ENCODE measurements at regions not wholly inside any gene's neighbourhood (a gene's known extent, or its start where the extent isn't known, plus 50 kb on each side); places are given as distances from the start of the nearest gene placed in this dataset.

- Mint-ChIP-seq H3K36me3 (ENCODE audit: low read depth) (no peaks in the 10 kb centered on the region), H3K4me3 (no peak overlapping the region), H3K4me1 (no peaks in the 10 kb centered on the region), H3K27me3 (no peaks in the 10 kb centered on the region), H3K9me3 (ENCODE audit: low read depth) (no peaks in the 10 kb centered on the region), H3K27ac (no peak overlapping the region)
- POLR2A ChIA-PET, result no interaction called here
- CTCF ChIA-PET, result no interaction called here
- DNase-seq, result no peak
- intact Hi-C loops (cut with DNase I, micrococcal nuclease), result no loop called here
- ATAC-seq, result no peak
Measured at GRCh38 chr18:78107363-78107762, 857.7 kb downstream of the GALR1 start.

- no peaks in the 10 kb centered on the region for H3K27me3 Mint-ChIP-seq
- ATAC-seq (no peak), DNase-seq (no peak)
- ChIA-PET CTCF (interaction anchor here (1.2 kb wide), 1 partner anchor 39 kb away, joined by 3 read pairs; no protein-coding TSS in a partner anchor), POLR2A (no interaction called here)
- intact Hi-C loops (cut with DNase I, micrococcal nuclease), result no loop called here
- no peaks in the 10 kb centered on the region for H3K9me3 Mint-ChIP-seq (ENCODE audit: low read depth)
- H3K4me3 Mint-ChIP-seq, result no peak overlapping the region
- H3K27ac Mint-ChIP-seq, result no peak overlapping the region
- no peaks in the 10 kb centered on the region for H3K36me3 Mint-ChIP-seq (ENCODE audit: low read depth)
- no peaks in the 10 kb centered on the region for H3K4me1 Mint-ChIP-seq
Measured at GRCh38 chr18:78108554-78108953, 858.9 kb downstream of the GALR1 start.

GRCh38 chr18:78113136-78113939 is 863.7 kb downstream of the GALR1 start:
- no peaks in the 10 kb centered on the region for H3K27me3 Mint-ChIP-seq
- no peak overlapping the region for H3K4me3 Mint-ChIP-seq
- DNase-seq (no peak), ATAC-seq (no peak)
- no peaks in the 10 kb centered on the region for H3K9me3 Mint-ChIP-seq (ENCODE audit: low read depth)
- intact Hi-C loops (cut with DNase I, micrococcal nuclease), result no loop called here
- no peaks in the 10 kb centered on the region for H3K4me1 Mint-ChIP-seq
- no peaks in the 10 kb centered on the region for H3K36me3 Mint-ChIP-seq (ENCODE audit: low read depth)
- ChIA-PET CTCF (interaction anchor here (0.6 kb wide), 1 partner anchor 29 kb away, joined by 3 read pairs; no protein-coding TSS in a partner anchor), POLR2A (no interaction called here)
- H3K27ac Mint-ChIP-seq, result no peak overlapping the region

- H3K4me1 Mint-ChIP-seq, result no peaks in the 10 kb centered on the region
- intact Hi-C loops (cut with DNase I, micrococcal nuclease), result no loop called here
- no peaks in the 10 kb centered on the region for H3K27me3 Mint-ChIP-seq
- ChIA-PET CTCF (interaction anchor here (0.6 kb wide), 1 partner anchor 30 kb away, joined by 3 read pairs; no protein-coding TSS in a partner anchor), POLR2A (interaction anchor here (0.7 kb wide), 1 partner anchor 707 kb away, joined by 3 read pairs; no protein-coding TSS in a partner anchor)
- no peak overlapping the region for H3K4me3 Mint-ChIP-seq
- DNase-seq (no peak), ATAC-seq (no peak)
- no peaks in the 10 kb centered on the region for H3K36me3 Mint-ChIP-seq (ENCODE audit: low read depth)
- no peaks in the 10 kb centered on the region for H3K9me3 Mint-ChIP-seq (ENCODE audit: low read depth)
- H3K27ac Mint-ChIP-seq, result no peak overlapping the region
Measured at GRCh38 chr18:78113940-78114251, 864.2 kb downstream of the GALR1 start.

- no peaks in the 10 kb centered on the region for H3K36me3 Mint-ChIP-seq (ENCODE audit: low read depth)
- intact Hi-C loops (cut with DNase I, micrococcal nuclease), result no loop called here
- DNase-seq (no peak), ATAC-seq (no peak)
- H3K27me3 Mint-ChIP-seq, result no peaks in the 10 kb centered on the region
- ChIA-PET POLR2A (no interaction called here), CTCF (no interaction called here)
- no peak overlapping the region for H3K27ac Mint-ChIP-seq
- no peak overlapping the region for H3K4me3 Mint-ChIP-seq
- no peaks in the 10 kb centered on the region for H3K4me1 Mint-ChIP-seq
- H3K9me3 Mint-ChIP-seq (ENCODE audit: low read depth), result no peaks in the 10 kb centered on the region
Measured at GRCh38 chr18:78115896-78116561, 863.6 kb upstream of the SALL3 start.

- ATAC-seq (no peak), DNase-seq (no peak)
- H3K36me3 Mint-ChIP-seq (ENCODE audit: low read depth), result no peaks in the 10 kb centered on the region
- no peaks in the 10 kb centered on the region for H3K4me1 Mint-ChIP-seq
- H3K27ac Mint-ChIP-seq, result no peak overlapping the region
- peaks cover 13% of the 10 kb centered on the region for H3K9me3 Mint-ChIP-seq (ENCODE audit: low read depth)
- H3K27me3 Mint-ChIP-seq, result no peaks in the 10 kb centered on the region
- ChIA-PET POLR2A (no interaction called here), CTCF (no interaction called here)
- intact Hi-C loops (cut with DNase I, micrococcal nuclease), result no loop called here
- no peak overlapping the region for H3K4me3 Mint-ChIP-seq
Measured at GRCh38 chr18:78123144-78123909, 856.3 kb upstream of the SALL3 start.

- intact Hi-C loops (cut with DNase I, micrococcal nuclease), result no loop called here
- peaks cover 13% of the 10 kb centered on the region for H3K9me3 Mint-ChIP-seq (ENCODE audit: low read depth)
- H3K27ac Mint-ChIP-seq, result no peak overlapping the region
- H3K4me1 Mint-ChIP-seq, result no peaks in the 10 kb centered on the region
- ChIA-PET POLR2A (no interaction called here), CTCF (no interaction called here)
- H3K4me3 Mint-ChIP-seq, result no peak overlapping the region
- no peaks in the 10 kb centered on the region for H3K36me3 Mint-ChIP-seq (ENCODE audit: low read depth)
- ATAC-seq (no peak), DNase-seq (no peak)
- no peaks in the 10 kb centered on the region for H3K27me3 Mint-ChIP-seq
Measured at GRCh38 chr18:78123926-78124797, 855.5 kb upstream of the SALL3 start.

GRCh38 chr18:78125206-78125896 is 854.3 kb upstream of the SALL3 start:
- ChIA-PET POLR2A (no interaction called here), CTCF (no interaction called here)
- no peaks in the 10 kb centered on the region for H3K27me3 Mint-ChIP-seq
- intact Hi-C loops (cut with DNase I, micrococcal nuclease), result no loop called here
- H3K36me3 Mint-ChIP-seq (ENCODE audit: low read depth), result no peaks in the 10 kb centered on the region
- peaks cover 13% of the 10 kb centered on the region for H3K9me3 Mint-ChIP-seq (ENCODE audit: low read depth)
- no peaks in the 10 kb centered on the region for H3K4me1 Mint-ChIP-seq
- H3K27ac Mint-ChIP-seq, result no peak overlapping the region
- DNase-seq, result no peak
- H3K4me3 Mint-ChIP-seq, result no peak overlapping the region
- no peak for ATAC-seq

GRCh38 chr18:78126106-78126505 is 853.5 kb upstream of the SALL3 start:
- no peaks in the 10 kb centered on the region for H3K27me3 Mint-ChIP-seq
- H3K4me3 Mint-ChIP-seq, result no peak overlapping the region
- ChIA-PET POLR2A (no interaction called here), CTCF (no interaction called here)
- no peak for ATAC-seq
- H3K4me1 Mint-ChIP-seq, result no peaks in the 10 kb centered on the region
- H3K27ac Mint-ChIP-seq, result no peak overlapping the region
- H3K36me3 Mint-ChIP-seq (ENCODE audit: low read depth), result no peaks in the 10 kb centered on the region
- intact Hi-C loops (cut with DNase I, micrococcal nuclease), result no loop called here
- H3K9me3 Mint-ChIP-seq (ENCODE audit: low read depth), result peaks cover 13% of the 10 kb centered on the region
- no peak for DNase-seq

GRCh38 chr18:78126536-78126935 is 853.1 kb upstream of the SALL3 start:
- no peaks in the 10 kb centered on the region for H3K4me1 Mint-ChIP-seq
- no peak overlapping the region for H3K27ac Mint-ChIP-seq
- CTCF ChIA-PET, result no interaction called here
- no peak overlapping the region for H3K4me3 Mint-ChIP-seq
- no peak for ATAC-seq
- H3K9me3 Mint-ChIP-seq (ENCODE audit: low read depth), result peaks cover 13% of the 10 kb centered on the region
- H3K27me3 Mint-ChIP-seq, result no peaks in the 10 kb centered on the region
- no peaks in the 10 kb centered on the region for H3K36me3 Mint-ChIP-seq (ENCODE audit: low read depth)
- POLR2A ChIA-PET, result no interaction called here
- intact Hi-C loops (cut with DNase I, micrococcal nuclease), result no loop called here
- no peak for DNase-seq

GRCh38 chr18:78127041-78127440 is 852.6 kb upstream of the SALL3 start:
- ATAC-seq (no peak), DNase-seq (no peak)
- intact Hi-C loops (cut with DNase I, micrococcal nuclease), result no loop called here
- ChIA-PET CTCF (no interaction called here), POLR2A (no interaction called here)
- H3K4me1 Mint-ChIP-seq, result no peaks in the 10 kb centered on the region
- H3K27ac Mint-ChIP-seq, result no peak overlapping the region
- no peaks in the 10 kb centered on the region for H3K36me3 Mint-ChIP-seq (ENCODE audit: low read depth)
- H3K27me3 Mint-ChIP-seq, result no peaks in the 10 kb centered on the region
- H3K9me3 Mint-ChIP-seq (ENCODE audit: low read depth), result peaks cover 13% of the 10 kb centered on the region
- no peak overlapping the region for H3K4me3 Mint-ChIP-seq
